ENCODE measurements at regions not wholly inside any gene's neighbourhood (a gene's known extent, or its start where the extent isn't known, plus 50 kb on each side); places are given as distances from the start of the nearest gene placed in this dataset.
"Not testable (repeated sequence)": the region's sequence is repeated elsewhere in the genome, so short reads cannot be mapped to it uniquely, and the experiment has no call there.

DNA sequence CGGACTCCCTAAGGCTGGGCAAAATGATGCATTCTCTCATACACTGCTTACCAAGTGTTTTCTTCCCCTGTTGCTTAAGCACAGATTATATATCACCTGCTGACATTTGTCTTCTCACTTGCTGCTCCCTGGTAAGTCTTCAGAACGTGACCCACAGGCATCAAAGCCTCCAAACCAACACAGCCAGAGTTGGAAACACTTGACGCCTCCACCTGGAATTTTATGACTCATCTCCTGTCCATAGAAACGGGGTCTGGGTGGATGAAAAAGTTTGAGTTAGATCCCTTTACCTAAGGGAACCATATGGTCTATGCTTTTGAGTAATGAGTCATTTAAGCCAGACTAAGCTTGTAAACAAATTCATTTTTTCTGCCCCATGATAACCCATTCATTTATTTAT is 251.6 kb downstream of the USP46 start:
- Histone ChIP-seq H3K9me2 (ENCODE audit: insufficient read depth, low read length) (no peaks in the 10 kb centered on the region), H3K4me3 (ENCODE audit: low read length) (no peak overlapping the region)

DNA sequence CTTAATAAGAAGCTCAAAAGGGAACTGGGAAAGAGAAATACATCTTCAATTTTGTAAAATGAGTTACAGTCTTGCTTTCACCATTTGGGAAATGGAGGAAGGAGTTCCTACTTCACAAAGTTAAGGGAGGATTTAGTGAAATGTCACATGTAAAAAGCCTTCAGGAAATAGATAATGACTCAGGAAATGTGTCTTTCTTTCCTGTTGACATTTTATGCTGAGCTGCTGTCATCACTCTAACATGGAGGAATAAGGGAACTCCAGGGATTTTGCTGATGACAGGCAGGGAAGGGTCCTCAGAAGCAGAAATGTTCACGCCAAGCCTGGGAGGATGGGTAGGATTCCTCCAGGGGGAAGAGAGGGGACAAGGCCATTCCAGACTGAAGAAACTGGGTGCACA is 251.1 kb downstream of the USP46 start:
- no peaks in the 10 kb centered on the region for H3F3A ChIP-seq (ENCODE audit: insufficient read depth, low read length, poor library complexity, severe bottlenecking)
- H3K27ac ChIP-seq (ENCODE audit: low read length), result no peak overlapping the region
- no peaks in the 10 kb centered on the region for H3K36me3 ChIP-seq (ENCODE audit: insufficient read depth, low read length)
- TF ChIP-seq MXI1 (conservative IDR thresholded peaks at IDR 0.05; ENCODE audit: poor library complexity, severe bottlenecking) (no peak), POLR2AphosphoS5 (IDR thresholded peaks at IDR 0.05) (peak; percentile 45), RAD21 (conservative IDR thresholded peaks at IDR 0.05) (no peak), SMC3 (conservative IDR thresholded peaks at IDR 0.05; ENCODE audit: poor library complexity) (no peak), EP300 (conservative IDR thresholded peaks at IDR 0.05; ENCODE audit: poor library complexity, severe bottlenecking) (peak; percentile 75)
- H2AFZ ChIP-seq (ENCODE audit: low read depth, low read length), result no peak overlapping the region
- no peaks in the 10 kb centered on the region for H3K9me3 ChIP-seq (ENCODE audit: low read length)
- no peaks in the 10 kb centered on the region for H3K79me2 ChIP-seq (replicated peaks; ENCODE audit: insufficient read depth, low read length)
- H4K20me1 ChIP-seq (ENCODE audit: insufficient read depth), result no peaks in the 10 kb centered on the region
- H3K9ac ChIP-seq (ENCODE audit: low read length), result no peak overlapping the region
- H3K27me3 ChIP-seq (ENCODE audit: insufficient read depth, low read depth, low read length), result no peaks in the 10 kb centered on the region
- H3K4me2 ChIP-seq (ENCODE audit: low read length), result peak overlapping the region; percentile 14
- no peak overlapping the region for H3K4me3 ChIP-seq (ENCODE audit: low read length)
- H3K9me2 ChIP-seq (ENCODE audit: insufficient read depth, low read length), result no peaks in the 10 kb centered on the region

More for the DNA sequence above, 251.6 kb downstream of the USP46 start:
- Histone ChIP-seq H3K27ac (ENCODE audit: low read length) (no peak overlapping the region), H4K20me1 (ENCODE audit: insufficient read depth) (no peaks in the 10 kb centered on the region), H3K9ac (ENCODE audit: low read length) (no peak overlapping the region), H3K79me2 (replicated peaks; ENCODE audit: insufficient read depth, low read length) (no peaks in the 10 kb centered on the region), H3F3A (ENCODE audit: insufficient read depth, low read length, poor library complexity, severe bottlenecking) (no peaks in the 10 kb centered on the region), H3K9me3 (ENCODE audit: low read length) (no peaks in the 10 kb centered on the region), H2AFZ (ENCODE audit: low read depth, low read length) (no peak overlapping the region), H3K4me2 (ENCODE audit: low read length) (no peak overlapping the region), H3K36me3 (ENCODE audit: insufficient read depth, low read length) (no peaks in the 10 kb centered on the region), H3K27me3 (ENCODE audit: insufficient read depth, low read depth, low read length) (no peaks in the 10 kb centered on the region)
- TF ChIP-seq RAD21 (conservative IDR thresholded peaks at IDR 0.05) (no peak), POLR2AphosphoS5 (IDR thresholded peaks at IDR 0.05) (no peak), EP300 (conservative IDR thresholded peaks at IDR 0.05; ENCODE audit: poor library complexity, severe bottlenecking) (no peak)

DNA sequence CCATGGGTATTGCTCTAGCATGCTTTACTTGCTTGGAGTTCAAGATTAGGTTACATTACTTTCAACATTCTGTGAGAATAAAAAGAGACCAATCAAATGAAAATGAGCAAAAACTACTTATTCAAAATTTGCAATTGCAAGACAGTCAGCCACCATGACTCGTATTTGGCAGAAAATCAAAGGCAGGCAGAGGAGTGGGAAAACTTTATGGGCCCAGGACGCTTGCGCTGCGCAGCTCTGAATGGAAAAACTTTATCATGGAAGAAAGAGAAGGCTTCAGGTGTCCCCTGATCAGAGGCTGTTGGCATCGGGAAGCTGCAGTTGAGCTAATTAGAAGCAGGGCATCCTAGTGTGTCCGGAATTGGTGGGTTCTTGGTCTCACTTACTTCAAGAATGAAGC is 250.6 kb downstream of the USP46 start:
- H3K27me3 ChIP-seq (ENCODE audit: insufficient read depth, low read depth, low read length), result no peaks in the 10 kb centered on the region
- TF ChIP-seq EP300 (conservative IDR thresholded peaks at IDR 0.05; ENCODE audit: poor library complexity, severe bottlenecking), result no peak
- TF ChIP-seq MXI1 (conservative IDR thresholded peaks at IDR 0.05; ENCODE audit: poor library complexity, severe bottlenecking), result no peak
- no peak for TF ChIP-seq SMC3 (conservative IDR thresholded peaks at IDR 0.05; ENCODE audit: poor library complexity)
- TF ChIP-seq EZH2 (IDR thresholded peaks at IDR 0.05; ENCODE audit: borderline replicate concordance, insufficient read depth, low read length, poor library complexity, severe bottlenecking), result no peak
- TF ChIP-seq TAF1 (IDR thresholded peaks at IDR 0.05; ENCODE audit: low read depth), result no peak
- TF ChIP-seq, protein P1, sequence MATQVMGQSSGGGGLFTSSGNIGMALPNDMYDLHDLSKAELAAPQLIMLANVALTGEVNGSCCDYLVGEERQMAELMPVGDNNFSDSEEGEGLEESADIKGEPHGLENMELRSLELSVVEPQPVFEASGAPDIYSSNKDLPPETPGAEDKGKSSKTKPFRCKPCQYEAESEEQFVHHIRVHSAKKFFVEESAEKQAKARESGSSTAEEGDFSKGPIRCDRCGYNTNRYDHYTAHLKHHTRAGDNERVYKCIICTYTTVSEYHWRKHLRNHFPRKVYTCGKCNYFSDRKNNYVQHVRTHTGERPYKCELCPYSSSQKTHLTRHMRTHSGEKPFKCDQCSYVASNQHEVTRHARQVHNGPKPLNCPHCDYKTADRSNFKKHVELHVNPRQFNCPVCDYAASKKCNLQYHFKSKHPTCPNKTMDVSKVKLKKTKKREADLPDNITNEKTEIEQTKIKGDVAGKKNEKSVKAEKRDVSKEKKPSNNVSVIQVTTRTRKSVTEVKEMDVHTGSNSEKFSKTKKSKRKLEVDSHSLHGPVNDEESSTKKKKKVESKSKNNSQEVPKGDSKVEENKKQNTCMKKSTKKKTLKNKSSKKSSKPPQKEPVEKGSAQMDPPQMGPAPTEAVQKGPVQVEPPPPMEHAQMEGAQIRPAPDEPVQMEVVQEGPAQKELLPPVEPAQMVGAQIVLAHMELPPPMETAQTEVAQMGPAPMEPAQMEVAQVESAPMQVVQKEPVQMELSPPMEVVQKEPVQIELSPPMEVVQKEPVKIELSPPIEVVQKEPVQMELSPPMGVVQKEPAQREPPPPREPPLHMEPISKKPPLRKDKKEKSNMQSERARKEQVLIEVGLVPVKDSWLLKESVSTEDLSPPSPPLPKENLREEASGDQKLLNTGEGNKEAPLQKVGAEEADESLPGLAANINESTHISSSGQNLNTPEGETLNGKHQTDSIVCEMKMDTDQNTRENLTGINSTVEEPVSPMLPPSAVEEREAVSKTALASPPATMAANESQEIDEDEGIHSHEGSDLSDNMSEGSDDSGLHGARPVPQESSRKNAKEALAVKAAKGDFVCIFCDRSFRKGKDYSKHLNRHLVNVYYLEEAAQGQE (IDR thresholded peaks at IDR 0.05; ENCODE audit: borderline replicate concordance), result no peak
- no peak for TF ChIP-seq RAD21 (conservative IDR thresholded peaks at IDR 0.05)
- no peak for TF ChIP-seq POLR2AphosphoS5 (IDR thresholded peaks at IDR 0.05)
- TF ChIP-seq, protein P2, sequence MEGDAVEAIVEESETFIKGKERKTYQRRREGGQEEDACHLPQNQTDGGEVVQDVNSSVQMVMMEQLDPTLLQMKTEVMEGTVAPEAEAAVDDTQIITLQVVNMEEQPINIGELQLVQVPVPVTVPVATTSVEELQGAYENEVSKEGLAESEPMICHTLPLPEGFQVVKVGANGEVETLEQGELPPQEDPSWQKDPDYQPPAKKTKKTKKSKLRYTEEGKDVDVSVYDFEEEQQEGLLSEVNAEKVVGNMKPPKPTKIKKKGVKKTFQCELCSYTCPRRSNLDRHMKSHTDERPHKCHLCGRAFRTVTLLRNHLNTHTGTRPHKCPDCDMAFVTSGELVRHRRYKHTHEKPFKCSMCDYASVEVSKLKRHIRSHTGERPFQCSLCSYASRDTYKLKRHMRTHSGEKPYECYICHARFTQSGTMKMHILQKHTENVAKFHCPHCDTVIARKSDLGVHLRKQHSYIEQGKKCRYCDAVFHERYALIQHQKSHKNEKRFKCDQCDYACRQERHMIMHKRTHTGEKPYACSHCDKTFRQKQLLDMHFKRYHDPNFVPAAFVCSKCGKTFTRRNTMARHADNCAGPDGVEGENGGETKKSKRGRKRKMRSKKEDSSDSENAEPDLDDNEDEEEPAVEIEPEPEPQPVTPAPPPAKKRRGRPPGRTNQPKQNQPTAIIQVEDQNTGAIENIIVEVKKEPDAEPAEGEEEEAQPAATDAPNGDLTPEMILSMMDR (IDR thresholded peaks at IDR 0.05; ENCODE audit: poor library complexity, severe bottlenecking), result no peak

DNA sequence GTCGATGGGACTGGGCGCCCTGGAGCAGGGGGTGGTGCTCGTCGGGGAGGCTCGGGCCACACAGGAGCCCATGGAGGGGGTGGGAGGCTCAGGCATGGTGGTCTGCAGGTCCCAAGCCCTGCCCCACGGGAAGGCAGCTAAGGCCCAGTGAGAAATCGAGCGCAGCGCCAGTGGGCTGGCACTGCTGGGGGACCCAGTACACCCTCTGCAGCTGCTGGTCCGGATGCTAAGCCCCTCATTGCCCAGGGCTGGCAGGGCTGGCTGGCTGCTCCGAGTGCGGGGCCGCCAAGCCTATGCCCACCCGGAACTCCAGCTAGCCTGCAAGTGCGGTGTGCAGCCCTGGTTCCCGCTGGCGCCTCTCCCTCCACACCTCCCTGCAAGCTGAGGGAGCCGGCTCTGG is 249.3 kb downstream of the USP46 start:
- H2AFZ ChIP-seq (ENCODE audit: low read depth, low read length); H3K36me3 ChIP-seq (ENCODE audit: insufficient read depth, low read length); H3K4me3 ChIP-seq (ENCODE audit: low read length); H3K9me2 ChIP-seq (ENCODE audit: insufficient read depth, low read length); H3F3A ChIP-seq (ENCODE audit: insufficient read depth, low read length, poor library complexity, severe bottlenecking); H3K4me2 ChIP-seq (ENCODE audit: low read length); H3K9me3 ChIP-seq (ENCODE audit: low read length); H3K9ac ChIP-seq (ENCODE audit: low read length); H3K27me3 ChIP-seq (ENCODE audit: insufficient read depth, low read depth, low read length); H4K20me1 ChIP-seq (ENCODE audit: insufficient read depth); H3K27ac ChIP-seq (ENCODE audit: low read length); H3K79me2 ChIP-seq (replicated peaks; ENCODE audit: insufficient read depth, low read length): not testable (repeated sequence)

More for the DNA sequence above, 250.6 kb downstream of the USP46 start:
- no peaks in the 10 kb centered on the region for H4K20me1 ChIP-seq (ENCODE audit: insufficient read depth)
- no peaks in the 10 kb centered on the region for H3K79me2 ChIP-seq (replicated peaks; ENCODE audit: insufficient read depth, low read length)
- no peak overlapping the region for H3K9ac ChIP-seq (ENCODE audit: low read length)
- H3K4me3 ChIP-seq (ENCODE audit: low read length), result no peak overlapping the region
- no peak overlapping the region for H3K27ac ChIP-seq (ENCODE audit: low read length)
- no peaks in the 10 kb centered on the region for H3K36me3 ChIP-seq (ENCODE audit: insufficient read depth, low read length)
- H3K4me2 ChIP-seq (ENCODE audit: low read length), result peak overlapping the region; percentile 14
- H2AFZ ChIP-seq (ENCODE audit: low read depth, low read length), result no peak overlapping the region
- no peaks in the 10 kb centered on the region for H3K9me3 ChIP-seq (ENCODE audit: low read length)
- no peaks in the 10 kb centered on the region for H3F3A ChIP-seq (ENCODE audit: insufficient read depth, low read length, poor library complexity, severe bottlenecking)
- no peaks in the 10 kb centered on the region for H3K9me2 ChIP-seq (ENCODE audit: insufficient read depth, low read length)

Data from neural cell (in vitro differentiated cells).